CD14-positive monocyte (primary cell): ENCODE measurements at regions not wholly inside any gene's neighbourhood (a gene's known extent, or its start where the extent isn't known, plus 50 kb on each side); places are given as distances from the start of the nearest gene placed in this dataset.
"Not testable (repeated sequence)": the region's sequence is repeated elsewhere in the genome, so short reads cannot be mapped to it uniquely, and the experiment has no call there.

ENCODE experiments used
- DNase-seq, 3 donors: peaks; one replicate each; pipeline ENCODE4 v3.0.0-alpha.2; 2011 to 2022
- H2AFZ ChIP-seq: 2 replicates; pipeline ENCODE4 v1.6.0; 2012; ENCODE audit warnings: mild to moderate bottlenecking, low read depth, low read length, inconsistent platforms; ENCODE audit not compliant: insufficient read depth, poor library complexity, severe bottlenecking
- H3K27ac ChIP-seq, 2 donors: 1 replicate in 1 of 2; 2 replicates in 1 of 2; pipeline ENCODE4 v1.5.1; 2012 to 2013; ENCODE audit warnings: low read length in 2 of 2, control low read depth in 1 of 2, inconsistent platforms in 1 of 2, low read depth in 1 of 2, mild to moderate bottlenecking in 1 of 2
- H3K27me3 ChIP-seq, 2 donors: one replicate each; pipeline versions ENCODE4 v1.6.0 to v1.6.1; 2011 to 2013; ENCODE audit warnings: low read length in 2 of 2; ENCODE audit not compliant: control insufficient read depth in 2 of 2, insufficient read depth in 2 of 2
- H3K36me3 ChIP-seq, 2 donors: replicated peaks in 1 of 2; 1 replicate in 1 of 2; 2 replicates in 1 of 2; pipeline versions ENCODE4 v1.5.1 to v1.6.1; 2012 to 2013; ENCODE audit warnings: low read length in 2 of 2, control low read depth in 1 of 2, inconsistent platforms in 1 of 2, mild to moderate bottlenecking in 1 of 2; ENCODE audit not compliant: insufficient read depth in 2 of 2, control insufficient read depth in 1 of 2
- H3K4me1 ChIP-seq, 2 donors: 1 replicate in 1 of 2; 2 replicates in 1 of 2; pipeline versions ENCODE4 v1.5.1 to v1.6.1; 2012 to 2013; ENCODE audit warnings: low read length in 2 of 2, control low read depth in 1 of 2, inconsistent platforms in 1 of 2, mild to moderate bottlenecking in 1 of 2, moderate library complexity in 1 of 2; ENCODE audit not compliant: insufficient read depth in 2 of 2, control insufficient read depth in 1 of 2
- H3K4me2 ChIP-seq: replicated peaks from 2 replicates; pipeline ENCODE3; 2012; ENCODE audit warnings: low read length, moderate library complexity, mild to moderate bottlenecking; ENCODE audit not compliant: poor library complexity, severe bottlenecking; ENCODE audit errors: extremely low read depth
- H3K4me3 ChIP-seq, 3 experiments: fragments of 200-600 bp in 1 of 3; sonication (generic) in 1 of 3; replicated peaks in 1 of 3; 1 replicate in 2 of 3; 2 replicates in 1 of 3; pipeline ENCODE4 v1.5.1; 2011 to 2013; ENCODE audit warnings: low read length in 3 of 3, mild to moderate bottlenecking in 3 of 3, control low read depth in 2 of 3, low read depth in 2 of 3, inconsistent platforms in 1 of 3, moderate library complexity in 1 of 3
- H3K79me2 ChIP-seq: 2 replicates; pipeline ENCODE4 v1.6.0; 2012; ENCODE audit warnings: mild to moderate bottlenecking, control low read depth, inconsistent platforms, low read length, moderate library complexity; ENCODE audit not compliant: insufficient read depth
- H3K9ac ChIP-seq: 2 replicates; pipeline ENCODE4 v1.6.0; 2017; ENCODE audit warnings: low read length, mild to moderate bottlenecking; ENCODE audit not compliant: insufficient read depth, poor library complexity, severe bottlenecking
- H3K9me3 ChIP-seq, 2 donors: replicated peaks in 1 of 2; 1 replicate in 1 of 2; 2 replicates in 1 of 2; pipeline versions ENCODE4 v1.5.1 to v1.6.1; 2012 to 2013; ENCODE audit warnings: low read length in 2 of 2, control low read depth in 1 of 2; ENCODE audit not compliant: control insufficient read depth in 1 of 2, insufficient read depth in 1 of 2
- H4K20me1 ChIP-seq: 2 replicates; pipeline ENCODE4 v1.6.0; 2012; ENCODE audit warnings: mild to moderate bottlenecking, low read length, control low read depth, moderate library complexity; ENCODE audit not compliant: insufficient read depth
- H3K27ac Mint-ChIP-seq, 7 donors: one replicate each; pipeline ENCODE4 v1.8.0; 2020; ENCODE audit warnings: mild to moderate bottlenecking in 7 of 7, mixed read lengths in 7 of 7, moderate library complexity in 6 of 7, inconsistent platforms in 2 of 7
- H3K27me3 Mint-ChIP-seq, 3 donors: one replicate each; pipeline ENCODE4 v1.8.0; 2021 to 2022; ENCODE audit warnings: low read depth in 3 of 3, mild to moderate bottlenecking in 3 of 3, mixed read lengths in 3 of 3, moderate library complexity in 3 of 3, inconsistent platforms in 1 of 3
- H3K36me3 Mint-ChIP-seq, 2 donors: one replicate each; pipeline ENCODE4 v1.8.0; 2020; ENCODE audit warnings: mixed read lengths in 2 of 2, inconsistent platforms in 1 of 2, mild to moderate bottlenecking in 1 of 2
- H3K4me1 Mint-ChIP-seq: one replicate; pipeline ENCODE4 v1.8.0; 2020; ENCODE audit warnings: mild to moderate bottlenecking, mixed read lengths
- H3K4me3 Mint-ChIP-seq, 2 donors: one replicate each; pipeline ENCODE4 v1.8.0; 2020; ENCODE audit warnings: mild to moderate bottlenecking in 2 of 2, mixed read lengths in 2 of 2, moderate library complexity in 1 of 2
- H3K9me3 Mint-ChIP-seq, 7 donors: one replicate each; pipeline ENCODE4 v1.8.0; 2020 to 2022; ENCODE audit warnings: mixed read lengths in 7 of 7, mild to moderate bottlenecking in 6 of 7, moderate library complexity in 6 of 7, inconsistent platforms in 2 of 7
- WGBS: methylation state at CpG from one replicate; pipeline ENCODE4 v1.1.5; 2013; ENCODE audit warnings: missing lambda C conversion rate; ENCODE audit not compliant: insufficient coverage; 5-methylcytosine and 5-hydroxymethylcytosine counted together
- intact Hi-C, 2 donors: fragments of 100-400 bp; cut with micrococcal nuclease; formaldehyde crosslinking; loops; one replicate each; pipeline versions ENCODE4 v1.15.0 to v1.15.1; 2023

DNA sequence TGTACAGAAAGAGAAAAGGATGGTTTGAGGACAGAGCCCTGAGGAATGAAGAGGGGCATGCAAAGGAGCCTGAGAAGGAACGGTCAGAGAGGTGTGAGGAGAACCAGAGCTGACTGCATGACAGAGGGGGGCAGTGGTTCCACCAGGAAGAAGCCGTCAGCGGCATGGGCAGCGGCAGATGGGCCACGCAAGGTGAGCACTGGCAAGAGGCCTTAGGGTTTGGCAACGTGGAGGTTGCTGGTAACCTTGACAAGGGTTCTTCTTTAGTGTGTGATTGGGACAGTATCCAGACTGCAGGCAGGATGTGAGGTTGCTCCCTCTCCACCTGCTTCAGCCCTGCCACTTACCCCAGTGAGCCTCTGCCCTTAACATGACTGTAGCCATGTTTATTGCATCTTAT is 275.3 kb upstream of the TEKT4 start:
- H3K27me3 ChIP-seq, H3K4me1 ChIP-seq, intact Hi-C loops, H3K27ac Mint-ChIP-seq, H3K79me2 ChIP-seq, H3K9ac ChIP-seq, H4K20me1 ChIP-seq, H3K27me3 Mint-ChIP-seq, H3K4me3 ChIP-seq, H3K4me1 Mint-ChIP-seq, H3K4me3 Mint-ChIP-seq, H2AFZ ChIP-seq, H3K27ac ChIP-seq, H3K36me3 Mint-ChIP-seq, H3K36me3 ChIP-seq, DNase-seq, H3K4me2 ChIP-seq, H3K9me3 ChIP-seq, H3K9me3 Mint-ChIP-seq: not testable (repeated sequence)
- 60% methylated on average over 1 of the region's 6 CpGs for WGBS

DNA sequence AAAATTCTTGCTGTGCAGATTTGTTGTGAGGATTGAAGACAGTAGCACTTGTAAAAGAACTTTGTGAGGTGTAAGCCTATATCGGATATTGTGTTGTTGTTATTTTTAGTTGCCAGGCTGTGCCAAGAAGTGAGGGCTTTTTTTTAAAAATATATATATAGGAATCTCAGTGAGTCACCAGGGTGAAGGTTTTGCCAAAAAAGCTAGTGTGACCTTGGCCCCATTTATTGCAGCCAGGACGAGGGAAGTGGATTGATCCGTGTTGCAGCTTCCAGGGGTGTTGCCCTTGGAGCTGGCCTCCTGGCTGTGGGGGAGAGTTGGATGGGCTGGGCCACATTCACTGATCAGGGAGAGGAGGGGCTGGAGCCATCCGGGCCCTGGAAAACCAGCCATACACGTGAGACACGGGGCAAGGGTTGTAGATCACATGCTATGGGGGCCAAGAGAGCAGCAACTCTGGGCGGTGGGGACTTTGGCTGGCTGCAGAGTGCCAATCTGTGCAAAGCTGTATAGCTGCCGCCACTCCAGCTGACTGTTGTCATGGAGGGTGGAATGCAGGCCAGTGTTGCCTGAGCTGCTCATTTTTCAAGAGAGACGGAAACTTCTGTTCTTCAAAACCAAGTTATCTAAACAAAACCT is 273.0 kb upstream of the TEKT4 start:
- H3K4me1 Mint-ChIP-seq, H3K9me3 ChIP-seq, intact Hi-C loops, H2AFZ ChIP-seq, H3K4me3 ChIP-seq, H3K27me3 Mint-ChIP-seq, H3K4me3 Mint-ChIP-seq, H3K4me2 ChIP-seq, H3K36me3 ChIP-seq, H3K27ac ChIP-seq, H4K20me1 ChIP-seq, DNase-seq, H3K27me3 ChIP-seq, H3K4me1 ChIP-seq, H3K9ac ChIP-seq, H3K36me3 Mint-ChIP-seq, H3K9me3 Mint-ChIP-seq, H3K79me2 ChIP-seq, H3K27ac Mint-ChIP-seq: not testable (repeated sequence)
- WGBS: 50% methylated on average over 5 of the region's 9 CpGs

DNA sequence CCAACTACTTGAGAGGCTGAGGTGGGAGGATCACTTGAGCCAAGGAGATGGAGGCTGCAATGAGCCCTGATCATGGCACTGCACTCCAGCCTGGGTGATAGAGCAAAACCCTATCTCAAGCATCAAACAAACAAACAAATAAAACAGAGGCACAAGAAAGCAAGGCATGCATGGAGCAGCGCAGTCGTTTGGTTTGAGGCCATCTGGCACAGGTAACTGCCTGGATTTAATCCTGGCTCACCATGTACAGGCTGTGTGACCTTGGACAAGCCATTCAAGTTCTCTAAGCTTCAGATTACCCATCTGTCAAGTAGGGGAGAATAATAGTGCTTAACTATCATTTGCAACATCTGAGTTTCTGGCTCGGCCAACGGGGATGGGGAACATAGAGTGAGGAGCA is 270.3 kb upstream of the TEKT4 start:
- H3K27me3 ChIP-seq, H3K27ac ChIP-seq, H3K4me1 ChIP-seq, H3K4me1 Mint-ChIP-seq, H3K4me3 ChIP-seq, H3K79me2 ChIP-seq, H3K36me3 ChIP-seq, H3K27ac Mint-ChIP-seq, H3K36me3 Mint-ChIP-seq, H2AFZ ChIP-seq, H3K9me3 ChIP-seq, H4K20me1 ChIP-seq, DNase-seq, H3K4me2 ChIP-seq, H3K9ac ChIP-seq, intact Hi-C loops, H3K4me3 Mint-ChIP-seq, H3K27me3 Mint-ChIP-seq: not testable (repeated sequence)
- H3K9me3 Mint-ChIP-seq: peaks cover 0 to 12% (median 3%) of the 10 kb centered on the region in 7 donors
- no CpG with 5 or more reads among the region's 4 CpGs for WGBS
